Activated CD8-positive, alpha-beta memory T cell treated with anti-CD3 and anti-CD28 coated beads for 1 hour (primary cell): ENCODE measurements at regions not wholly inside any gene's neighbourhood (a gene's known extent, or its start where the extent isn't known, plus 50 kb on each side); places are given as distances from the start of the nearest gene placed in this dataset.

Experiments
- DNase-seq, 2 donors: peaks; one replicate each; pipeline ENCODE4 v3.0.0-alpha.2; 2020; ENCODE audit warnings: low read depth in 1 of 2; ENCODE audit errors: extremely low read depth in 1 of 2

DNA sequence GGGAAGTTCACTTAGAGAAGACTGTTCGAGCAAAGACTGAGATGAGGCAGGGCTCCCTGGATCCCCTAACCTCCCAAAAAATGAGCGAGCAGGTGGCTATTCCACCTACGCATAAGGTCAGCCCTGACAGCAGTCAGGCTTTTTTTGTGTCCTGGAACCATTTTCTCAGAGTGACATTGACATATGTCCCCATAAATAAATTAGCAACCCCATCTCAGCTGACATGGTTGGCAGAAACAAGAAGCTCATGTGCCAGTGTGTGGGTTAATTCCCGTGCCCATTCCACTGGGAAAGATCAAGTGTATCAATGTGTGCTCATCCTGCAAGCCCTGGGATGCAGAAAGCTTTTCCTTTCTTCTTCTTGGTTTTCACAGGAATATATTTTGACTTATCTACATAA is 740.4 kb upstream of the CELF4 start:
- no peak for DNase-seq

DNA sequence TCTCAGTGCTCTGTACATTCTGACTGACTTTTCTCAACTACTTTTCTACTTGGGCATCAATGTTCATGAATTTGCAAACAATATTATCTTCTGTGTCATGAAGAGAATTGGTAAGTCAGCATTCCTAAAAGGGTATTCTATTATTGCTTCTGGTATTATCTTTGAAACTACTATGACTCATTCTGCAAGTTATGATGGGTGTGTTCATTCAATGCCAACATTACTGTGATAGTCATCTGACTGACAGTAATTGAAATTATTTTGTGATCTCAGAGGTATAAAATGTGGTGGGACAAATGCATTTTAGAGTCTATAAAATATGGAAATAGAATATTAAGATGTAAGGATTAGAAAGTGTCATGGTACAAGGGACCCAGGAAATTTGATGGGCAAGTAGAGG is 736.0 kb upstream of the CELF4 start:
- no peak for DNase-seq

DNA sequence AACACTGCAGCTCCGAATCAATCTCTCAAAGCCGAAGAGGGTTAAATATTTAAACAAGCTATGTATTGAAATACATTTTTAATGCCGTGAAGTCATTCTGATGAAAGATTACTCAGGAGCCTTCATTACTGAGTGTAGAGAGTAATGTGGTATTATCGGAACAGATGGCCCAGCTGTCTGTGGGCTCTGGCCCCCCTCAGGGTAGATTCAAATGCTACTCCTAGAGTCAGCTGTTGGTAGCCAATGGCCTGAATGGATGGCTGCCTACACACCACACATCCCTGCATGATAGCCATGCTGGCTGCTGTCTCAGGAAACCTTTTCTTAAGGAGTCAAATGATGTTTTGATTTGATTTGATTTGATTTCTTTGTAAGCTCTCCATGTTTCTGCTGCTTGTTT is 732.3 kb upstream of the CELF4 start:
- DNase-seq: no peak

DNA sequence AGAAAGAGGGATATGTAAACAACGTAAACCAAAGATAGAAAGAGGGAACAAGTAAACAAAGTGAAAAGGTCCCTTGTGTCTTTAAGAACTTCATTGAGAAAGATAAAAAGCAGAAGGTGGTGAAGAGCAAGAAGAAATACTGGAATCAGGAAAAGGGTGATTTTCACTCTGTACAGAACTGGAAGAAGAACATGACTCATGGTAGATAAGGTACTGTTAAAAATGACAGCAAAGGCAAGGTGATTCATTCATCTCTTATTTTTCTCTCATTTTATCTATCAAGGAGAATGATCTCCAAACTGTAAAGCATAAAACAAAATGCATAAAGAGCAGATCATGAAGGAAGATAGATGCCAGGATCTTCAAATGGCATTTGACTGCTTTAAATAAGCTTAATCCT is 724.6 kb upstream of the CELF4 start:
- DNase-seq: no peak

DNA sequence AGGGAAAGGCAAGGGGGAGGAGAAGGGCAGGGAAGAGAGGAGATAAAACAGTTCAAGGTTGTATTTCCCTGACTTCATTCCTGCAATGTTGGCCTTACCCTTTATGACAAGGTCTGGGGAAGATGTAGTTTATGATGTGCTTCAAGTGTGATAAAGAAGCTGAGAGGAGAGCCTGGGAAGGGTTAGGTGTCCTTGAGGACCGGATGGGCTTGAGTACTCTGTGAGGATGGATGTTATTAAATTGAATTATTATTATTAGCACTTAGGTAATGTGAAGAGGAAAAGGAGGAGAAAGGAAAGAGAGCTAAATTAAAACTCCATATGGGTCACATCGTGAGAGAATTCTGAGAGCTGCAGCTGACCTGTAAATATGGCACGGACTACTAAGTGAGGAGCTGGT is 719.4 kb upstream of the CELF4 start:
- DNase-seq: no peak

DNA sequence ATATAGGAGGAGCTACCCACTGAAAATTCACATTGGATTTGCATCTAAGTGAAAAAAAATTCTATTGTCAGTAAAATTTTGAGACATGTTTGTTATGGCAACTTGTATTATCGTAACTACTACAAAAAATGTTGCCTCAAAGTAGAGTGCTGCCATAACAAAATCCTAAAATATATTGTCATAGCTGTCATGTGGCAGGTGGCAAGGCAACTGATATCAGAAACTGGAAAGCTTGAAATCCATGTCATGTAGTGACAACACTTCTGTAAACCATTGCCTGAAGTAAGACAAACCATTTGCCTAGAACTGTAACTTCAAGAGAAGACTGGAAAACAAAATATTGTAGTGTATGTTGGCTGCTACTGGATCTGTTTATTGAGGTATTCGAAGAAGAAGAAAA is 697.5 kb upstream of the CELF4 start:
- no peak for DNase-seq

DNA sequence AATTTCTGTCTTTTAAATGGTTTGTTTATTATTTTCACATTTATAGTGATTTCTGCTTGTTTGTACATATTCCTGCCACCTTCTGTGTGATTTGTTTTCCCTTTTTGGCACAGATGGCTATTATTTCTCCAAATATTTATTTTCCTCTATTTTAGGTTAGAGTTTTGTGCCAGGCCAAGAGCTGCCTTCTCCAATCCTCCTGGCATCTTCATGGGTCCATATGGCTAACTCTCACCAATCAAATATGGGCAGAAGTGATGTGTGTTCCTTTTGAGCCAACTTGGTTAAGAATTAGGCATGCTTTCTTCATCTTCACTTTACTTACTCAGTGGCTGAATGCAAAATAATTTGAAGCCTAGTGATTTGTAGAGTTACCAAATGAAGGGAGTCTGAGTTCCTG is 697.1 kb upstream of the CELF4 start:
- no peak for DNase-seq

DNA sequence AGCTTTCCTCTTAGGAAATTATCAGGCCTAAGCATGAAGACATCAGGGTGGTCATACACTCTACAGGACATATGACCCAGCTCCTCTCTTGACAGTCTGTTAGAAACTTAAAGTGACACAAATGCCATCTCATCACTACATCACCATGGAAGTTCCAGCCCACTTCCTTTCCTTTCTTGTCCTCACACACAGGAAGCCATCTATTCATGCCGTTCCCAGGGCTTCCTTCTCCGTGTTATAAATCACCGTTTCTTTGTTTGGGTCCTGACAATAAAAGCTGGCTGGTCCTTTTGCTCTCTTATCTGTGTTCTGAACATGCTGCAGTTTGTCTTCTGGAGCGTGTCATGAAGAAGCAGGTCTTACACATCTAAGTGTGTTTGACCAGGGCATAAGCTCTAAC is 692.1 kb upstream of the CELF4 start:
- no peak for DNase-seq

DNA sequence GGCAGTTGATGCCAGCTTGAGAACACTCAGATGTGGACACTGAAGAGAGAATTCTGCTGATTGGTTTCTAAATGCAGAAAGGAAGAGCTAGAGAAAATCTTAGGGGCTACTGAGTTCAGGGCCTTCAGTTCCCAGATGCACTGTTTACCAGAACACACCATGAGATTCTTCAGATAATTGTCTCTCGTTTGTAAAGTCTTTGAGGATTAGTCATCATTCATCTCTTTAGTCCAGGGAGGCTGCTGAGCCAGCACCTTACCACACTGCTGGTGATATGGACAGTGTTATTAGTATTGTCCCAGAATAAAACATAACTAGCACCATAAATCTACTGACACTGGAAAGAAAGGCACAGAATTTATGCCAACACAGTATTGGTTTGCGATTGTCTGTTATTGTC is 690.8 kb upstream of the CELF4 start:
- DNase-seq: no peak

DNA sequence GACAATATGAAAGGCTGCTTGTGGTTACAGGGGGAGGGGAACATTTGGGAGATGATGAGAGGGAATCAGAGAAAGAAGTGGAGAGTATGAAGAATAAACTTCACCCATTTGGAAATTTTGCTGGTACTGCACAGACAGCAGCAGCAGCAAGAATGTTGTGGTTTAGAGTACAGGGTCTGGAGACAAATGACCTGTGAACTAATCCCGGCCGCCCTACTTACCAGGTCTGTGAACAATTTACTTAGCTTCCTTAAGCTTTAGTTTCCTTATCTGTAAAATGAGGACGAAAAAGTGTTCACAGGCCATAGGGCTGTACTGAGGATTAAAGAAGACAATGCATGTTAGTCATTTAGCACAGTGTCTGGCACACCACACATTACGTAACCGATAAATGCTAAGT is 685.4 kb upstream of the CELF4 start:
- no peak for DNase-seq

DNA sequence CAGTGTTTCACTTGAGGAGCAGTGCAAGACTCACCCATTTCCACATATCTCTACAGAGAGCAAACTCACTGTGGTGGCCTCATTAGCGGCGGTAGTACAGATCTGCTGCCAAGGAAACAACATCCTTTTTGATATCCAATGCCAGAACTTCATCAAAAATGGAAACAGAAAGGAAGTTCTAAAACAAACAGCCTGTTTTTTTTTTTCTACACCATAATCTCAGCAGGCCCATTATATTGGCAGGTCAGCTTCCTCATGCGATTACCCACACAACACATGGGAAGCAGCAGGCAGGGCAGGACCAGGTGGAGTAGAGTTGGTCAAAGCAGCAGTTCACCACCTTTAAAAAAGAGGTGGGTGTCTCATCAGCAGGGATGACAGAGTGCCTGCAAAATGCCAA is 678.9 kb upstream of the CELF4 start:
- no peak for DNase-seq

DNA sequence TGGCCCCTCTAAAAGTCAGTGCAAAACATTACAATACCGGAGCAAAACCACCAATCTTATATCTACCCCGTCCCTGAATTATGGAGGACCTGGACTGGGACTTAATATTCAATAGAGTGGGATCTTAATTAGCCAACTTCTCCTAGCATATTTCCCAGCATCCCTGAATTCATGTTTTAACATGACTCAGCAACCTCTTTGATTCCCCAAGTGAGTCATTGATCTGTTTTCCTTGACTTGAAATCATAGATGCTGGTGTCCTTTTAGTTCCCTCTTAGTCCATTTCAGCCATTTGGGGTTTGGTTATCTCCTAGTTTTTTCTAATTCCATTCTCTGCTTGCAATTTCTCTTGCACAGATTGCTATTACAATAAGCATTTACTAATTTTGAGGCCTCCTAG is 677.7 kb upstream of the CELF4 start:
- DNase-seq: no peak

DNA sequence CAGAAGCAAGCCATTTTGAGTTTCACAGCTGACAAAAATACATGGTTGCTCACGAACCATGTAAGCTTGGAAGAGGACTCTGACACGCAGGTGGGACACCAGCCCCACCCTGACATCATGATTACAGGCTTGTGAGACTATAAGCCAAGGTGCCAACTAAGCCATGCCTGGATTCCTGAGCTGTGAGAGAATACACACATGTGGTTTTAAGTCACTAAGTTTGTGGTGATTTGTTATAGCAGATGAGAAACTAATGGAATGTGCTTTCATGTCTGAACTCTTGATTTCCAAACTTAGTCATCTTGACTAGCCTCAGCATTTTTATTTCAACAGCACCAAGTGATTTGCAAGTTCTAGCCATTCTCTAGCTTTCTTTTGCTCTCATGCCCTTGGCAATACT is 676.1 kb upstream of the CELF4 start:
- no peak for DNase-seq

DNA sequence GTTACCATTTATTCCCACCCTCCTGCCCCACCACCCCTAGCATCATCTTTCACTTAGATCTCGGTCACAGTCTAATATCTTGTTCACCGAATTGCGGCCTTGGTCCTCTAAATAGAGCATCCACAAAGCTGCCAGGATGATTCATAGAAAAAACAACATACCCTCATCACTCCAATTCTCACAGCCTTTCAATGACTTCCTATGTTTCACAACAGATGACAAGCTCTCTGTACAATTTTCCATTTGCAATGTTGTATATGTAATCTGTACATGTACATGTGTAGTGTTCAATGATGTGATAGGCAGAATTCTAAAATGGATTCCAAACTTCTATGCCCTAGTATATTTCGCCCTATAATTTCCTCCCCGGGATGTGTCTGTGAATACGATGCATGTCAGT is 675.6 kb upstream of the CELF4 start:
- DNase-seq: no peak

DNA sequence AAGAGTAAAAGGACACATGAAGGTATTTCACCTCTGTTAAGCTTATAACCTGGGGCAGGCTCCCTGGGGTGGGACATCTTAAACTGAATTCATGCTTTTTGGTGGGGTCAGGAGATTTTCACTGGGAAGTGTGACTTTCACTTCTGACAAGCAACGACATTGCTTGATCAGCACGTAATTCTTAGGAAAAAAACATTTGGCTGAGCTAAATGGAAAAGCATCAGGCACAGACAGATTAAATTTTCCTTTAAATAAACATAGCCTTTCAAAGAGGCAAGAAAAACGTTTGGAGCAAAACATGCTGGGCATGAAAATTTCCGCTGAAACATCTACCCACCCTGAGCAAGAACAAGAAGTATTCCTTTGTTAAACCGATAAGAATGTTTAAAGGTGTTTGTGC is 674.0 kb upstream of the CELF4 start:
- DNase-seq: no peak

DNA sequence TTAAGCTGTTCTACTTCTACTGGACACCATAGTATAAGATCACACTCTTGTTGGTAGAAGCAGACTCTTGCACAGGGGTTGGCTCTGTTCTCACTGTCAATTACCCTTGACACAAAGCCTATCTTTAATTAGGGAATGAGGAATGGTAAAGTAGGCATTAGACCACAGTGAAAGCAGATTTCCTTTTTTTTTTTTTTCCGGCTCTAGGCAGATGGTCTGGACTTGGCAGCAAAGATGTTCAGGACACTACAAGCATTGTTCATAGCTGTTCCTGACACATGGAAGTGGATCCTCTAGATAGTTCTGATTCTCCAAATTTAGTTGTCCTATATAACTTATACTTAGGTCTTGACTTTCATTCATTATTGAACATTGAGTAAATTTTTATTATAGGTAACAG is 672.2 kb upstream of the CELF4 start:
- DNase-seq: no peak

DNA sequence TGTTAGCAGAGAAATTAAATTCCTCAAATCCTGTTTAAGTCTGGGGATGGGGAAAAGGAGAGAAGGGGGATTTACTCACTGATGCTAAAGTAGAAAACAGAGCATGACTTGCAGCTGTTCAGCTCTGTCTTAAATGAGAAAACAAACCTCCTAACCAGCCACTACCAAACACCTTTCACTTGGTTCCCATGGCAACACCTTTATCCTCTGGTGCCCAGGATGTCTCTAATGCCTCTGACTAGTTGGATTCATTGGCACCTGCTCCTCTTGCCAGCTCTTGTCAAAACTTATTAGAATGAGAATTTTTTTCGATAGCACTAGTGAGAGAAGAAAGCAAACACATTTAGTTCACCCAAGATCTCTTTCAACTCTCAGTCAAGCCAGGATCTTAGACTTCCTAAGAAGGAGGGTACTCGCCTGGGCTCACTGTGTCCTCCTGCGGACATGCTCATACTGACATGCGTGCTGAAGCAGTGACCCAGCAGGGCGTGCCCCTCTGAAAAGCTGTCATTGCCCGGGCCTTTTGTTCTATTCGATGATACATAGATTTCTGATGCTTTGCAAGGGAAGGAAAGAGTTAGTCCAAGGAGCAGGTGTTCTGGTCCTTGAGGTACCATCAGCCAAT is 656.0 kb upstream of the CELF4 start:
- no peak for DNase-seq

DNA sequence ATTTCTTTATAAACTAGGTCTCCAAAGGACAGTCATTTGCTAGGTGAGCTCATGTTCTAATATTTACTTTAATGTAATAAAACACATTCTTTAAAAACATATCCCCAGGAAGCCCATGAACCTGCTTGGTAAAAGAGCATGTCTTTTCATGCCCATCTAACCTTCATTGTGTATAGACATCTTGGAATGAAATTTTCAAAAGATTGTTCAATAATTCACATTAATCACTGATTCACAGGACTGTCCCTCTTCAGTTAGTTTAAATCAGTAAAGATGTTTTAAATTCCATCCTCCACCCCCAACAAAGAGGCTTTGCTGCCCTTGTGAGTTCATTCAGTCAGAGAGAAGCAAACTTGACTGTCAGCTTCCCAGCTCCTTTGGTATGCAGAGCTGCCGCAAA is 633.4 kb upstream of the CELF4 start:
- no peak for DNase-seq

DNA sequence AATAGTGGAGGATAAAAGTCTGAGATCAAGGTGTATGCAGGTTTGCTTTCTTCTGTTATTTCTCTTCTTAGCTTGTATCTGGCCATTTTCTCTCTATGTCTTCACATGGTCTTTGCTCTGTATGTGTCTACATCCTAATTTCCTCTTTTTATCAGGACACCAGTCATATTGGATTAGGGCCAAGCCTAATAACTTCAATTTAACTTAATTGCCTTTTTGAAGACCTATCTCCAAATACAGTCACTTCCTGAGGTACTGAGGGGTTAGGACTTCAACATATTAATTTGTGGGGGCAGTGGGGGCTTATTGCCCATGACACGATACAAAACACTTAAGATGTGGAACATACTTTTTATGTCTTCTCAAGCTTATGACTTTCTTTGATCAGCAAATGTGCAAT is 632.9 kb upstream of the CELF4 start:
- DNase-seq: no peak

DNA sequence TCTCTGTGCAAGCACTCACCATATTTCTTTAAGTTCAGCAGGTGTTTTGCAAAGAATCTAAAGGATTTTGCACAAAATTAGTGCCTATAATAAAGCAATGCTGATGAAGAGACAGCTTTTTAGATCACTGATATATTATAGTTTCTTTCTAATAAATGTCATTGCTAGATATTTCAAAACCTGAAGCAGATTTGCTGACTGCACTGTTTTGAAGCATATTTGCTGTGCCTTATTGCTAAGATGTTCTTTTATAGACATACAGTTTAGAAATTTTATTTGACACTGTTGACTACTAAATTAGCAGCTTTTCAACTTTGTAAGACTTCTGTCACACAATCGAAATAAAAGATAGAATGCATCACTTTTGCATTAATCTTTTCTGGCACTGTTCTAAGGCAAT is 620.9 kb upstream of the CELF4 start:
- DNase-seq: no peak

DNA sequence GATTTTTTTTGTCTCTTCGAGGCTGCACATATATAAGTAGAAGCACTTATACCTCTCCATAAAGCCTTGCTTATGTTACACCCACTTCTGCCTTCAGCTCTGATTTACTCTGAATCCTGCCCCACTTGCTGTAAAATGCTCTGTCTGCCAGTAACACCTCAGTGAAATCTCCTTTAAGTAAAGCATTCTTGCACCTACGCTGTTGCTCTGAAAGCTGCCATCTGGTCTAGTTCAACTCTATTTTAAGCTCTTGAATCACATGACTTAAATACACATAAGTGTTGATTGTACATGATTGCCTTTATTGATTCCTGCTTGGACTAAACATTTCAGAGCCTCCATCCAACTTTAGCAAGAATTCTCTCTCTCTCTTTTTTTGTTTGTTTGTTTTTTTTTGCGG is 609.0 kb upstream of the CELF4 start:
- no peak for DNase-seq

DNA sequence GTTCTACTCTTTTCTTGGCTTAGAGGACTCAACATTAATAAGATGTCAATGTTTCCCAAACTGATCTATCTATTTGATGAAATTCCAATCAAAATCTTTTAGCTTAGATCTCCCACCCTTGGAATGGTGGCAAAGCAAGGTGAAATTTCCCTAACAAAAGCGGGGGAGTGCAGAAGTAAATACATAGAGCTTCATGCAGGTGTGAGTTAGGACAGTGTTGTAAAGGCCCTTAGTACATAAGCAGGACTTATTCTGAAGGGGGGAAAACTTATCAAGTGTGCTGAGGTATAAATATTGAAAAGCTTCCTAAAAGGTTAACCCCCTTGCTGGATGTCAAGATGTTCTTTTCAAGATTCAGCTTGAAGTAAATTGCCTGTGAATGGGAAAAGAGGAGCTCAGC is 608.6 kb upstream of the CELF4 start:
- no peak for DNase-seq

DNA sequence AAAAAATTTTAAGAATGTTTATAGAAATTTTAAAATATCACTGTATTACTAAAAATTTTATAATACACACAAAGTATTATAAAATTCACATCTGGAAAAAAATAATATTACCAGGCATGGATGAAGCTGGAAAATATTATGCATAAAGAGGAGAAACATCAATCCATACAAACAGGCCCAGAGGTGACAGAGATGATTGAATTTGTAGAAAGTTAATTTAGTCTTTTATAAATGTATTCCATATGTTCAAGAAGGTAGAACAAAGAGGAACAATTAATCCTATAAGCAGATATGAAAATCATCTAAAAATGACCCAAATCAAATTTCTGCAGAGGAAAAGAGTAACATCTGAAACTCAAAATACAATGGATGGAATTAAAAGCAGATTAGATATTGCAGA is 605.2 kb upstream of the CELF4 start:
- DNase-seq: no peak

DNA sequence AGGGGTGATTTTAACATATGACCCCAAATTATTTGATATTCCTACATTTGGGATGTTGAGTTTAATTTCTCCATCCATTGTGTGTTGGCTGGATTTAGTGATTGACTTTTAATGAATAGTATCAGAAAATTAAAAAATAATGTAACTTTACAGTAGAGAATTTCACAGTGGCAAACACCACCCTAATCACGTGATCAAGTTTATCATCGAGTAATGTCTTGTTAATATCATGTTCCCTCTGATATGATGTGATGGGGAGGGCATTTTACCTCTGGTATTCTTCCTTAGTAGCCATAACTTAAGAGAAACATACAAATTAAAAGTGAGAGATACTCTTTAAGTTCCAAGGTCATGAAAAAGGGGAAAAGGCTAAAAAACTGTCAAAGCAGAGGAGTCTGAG is 602.0 kb upstream of the CELF4 start:
- DNase-seq: no peak
